Nephron progenitor cell (in vitro differentiated cells): ENCODE measurements at regions not wholly inside any gene's neighbourhood (a gene's known extent, or its start where the extent isn't known, plus 50 kb on each side); places are given as distances from the start of the nearest gene placed in this dataset.

Experiments
- DNase-seq: peaks from one replicate; pipeline ENCODE4 v3.0.0; 2021
- H3K27ac Mint-ChIP-seq: 2 replicates; pipeline ENCODE4 v1.8.0; 2021; ENCODE audit warnings: mild to moderate bottlenecking, moderate library complexity, mixed read lengths
- H3K27me3 Mint-ChIP-seq: 2 replicates; pipeline ENCODE4 v1.8.0; 2021; ENCODE audit warnings: mild to moderate bottlenecking, low read depth, mixed read lengths; ENCODE audit not compliant: poor library complexity
- H3K36me3 Mint-ChIP-seq: 2 replicates; pipeline ENCODE4 v1.8.0; 2021; ENCODE audit warnings: low read depth, mixed read lengths
- H3K4me1 Mint-ChIP-seq: 2 replicates; pipeline ENCODE4 v1.8.0; 2021; ENCODE audit warnings: mixed read lengths
- H3K4me3 Mint-ChIP-seq: 2 replicates; pipeline ENCODE4 v1.8.0; 2021; ENCODE audit warnings: mild to moderate bottlenecking, moderate library complexity, mixed read lengths
- H3K9me3 Mint-ChIP-seq: 2 replicates; pipeline ENCODE4 v1.8.0; 2021; ENCODE audit warnings: mild to moderate bottlenecking, moderate library complexity, mixed read lengths
- CTCF ChIP-seq: fragments of 200-600 bp; sonication (generic); IDR thresholded peaks from 2 replicates; pipeline ENCODE4 v1.5.0; 2021; ENCODE audit warnings: antibody characterized with exemption

- TF ChIP-seq CTCF: no peak
- peaks cover 12% of the 10 kb centered on the region for H3K9me3 Mint-ChIP-seq
- H3K4me1 Mint-ChIP-seq: peaks cover 31% of the 10 kb centered on the region
- no peaks in the 10 kb centered on the region for H3K36me3 Mint-ChIP-seq
- H3K27ac Mint-ChIP-seq: peak overlapping the region; percentile 75
- H3K27me3 Mint-ChIP-seq: peaks cover 6% of the 10 kb centered on the region
- no peak for DNase-seq
- H3K4me3 Mint-ChIP-seq: no peak overlapping the region
These were observed 54.1 kb downstream of the SOCS3 start for GRCh38 chr17:78305801-78306200.

GRCh38 chr17:78304549-78305037 is 55.3 kb downstream of the SOCS3 start:
- peak overlapping the region; percentile 17 for H3K27ac Mint-ChIP-seq
- H3K9me3 Mint-ChIP-seq: peaks cover 16% of the 10 kb centered on the region
- peaks cover 10% of the 10 kb centered on the region for H3K27me3 Mint-ChIP-seq
- no peaks in the 10 kb centered on the region for H3K36me3 Mint-ChIP-seq
- DNase-seq: no peak
- H3K4me1 Mint-ChIP-seq: peaks cover 37% of the 10 kb centered on the region
- no peak for TF ChIP-seq CTCF
- no peak overlapping the region for H3K4me3 Mint-ChIP-seq

- peaks cover 19% of the 10 kb centered on the region for H3K4me1 Mint-ChIP-seq
- DNase-seq: no peak
- H3K36me3 Mint-ChIP-seq: no peaks in the 10 kb centered on the region
- no peak overlapping the region for H3K27ac Mint-ChIP-seq
- H3K4me3 Mint-ChIP-seq: no peak overlapping the region
- peaks cover 16% of the 10 kb centered on the region for H3K9me3 Mint-ChIP-seq
- TF ChIP-seq CTCF: no peak
- H3K27me3 Mint-ChIP-seq: peaks cover 10% of the 10 kb centered on the region
These were observed 57.4 kb downstream of the SOCS3 start for GRCh38 chr17:78302478-78302877.

GRCh38 chr17:78301821-78302213 is 58.1 kb downstream of the SOCS3 start:
- Mint-ChIP-seq H3K9me3 (peaks cover 12% of the 10 kb centered on the region), H3K27ac (no peak overlapping the region), H3K36me3 (no peaks in the 10 kb centered on the region), H3K27me3 (peaks cover 10% of the 10 kb centered on the region), H3K4me3 (no peak overlapping the region), H3K4me1 (peaks cover 25% of the 10 kb centered on the region)
- no peak for DNase-seq
- TF ChIP-seq CTCF: no peak

- H3K4me3 Mint-ChIP-seq: no peak overlapping the region
- DNase-seq: no peak
- TF ChIP-seq CTCF: no peak
- H3K27me3 Mint-ChIP-seq: peaks cover 7% of the 10 kb centered on the region
- peaks cover 5% of the 10 kb centered on the region for H3K9me3 Mint-ChIP-seq
- H3K27ac Mint-ChIP-seq: peak overlapping the region; percentile 81
- no peaks in the 10 kb centered on the region for H3K36me3 Mint-ChIP-seq
- peaks cover 27% of the 10 kb centered on the region for H3K4me1 Mint-ChIP-seq
These were observed 58.7 kb downstream of the SOCS3 start for GRCh38 chr17:78300962-78301820.

- no peak overlapping the region for H3K4me3 Mint-ChIP-seq
- H3K4me1 Mint-ChIP-seq: peaks cover 31% of the 10 kb centered on the region
- no peak overlapping the region for H3K27ac Mint-ChIP-seq
- peaks cover 3% of the 10 kb centered on the region for H3K27me3 Mint-ChIP-seq
- peaks cover 4% of the 10 kb centered on the region for H3K9me3 Mint-ChIP-seq
- no peak for TF ChIP-seq CTCF
- no peak for DNase-seq
- no peaks in the 10 kb centered on the region for H3K36me3 Mint-ChIP-seq
These were observed 60.8 kb downstream of the SOCS3 start for GRCh38 chr17:78299049-78299448.
